Choroid plexus epithelial cell (primary cell): ENCODE measurements at regions not wholly inside any gene's neighbourhood (a gene's known extent, or its start where the extent isn't known, plus 50 kb on each side); places are given as distances from the start of the nearest gene placed in this dataset.

Experiments used
- DNase-seq: peaks from one replicate; pipeline ENCODE4 v3.0.0-alpha.2; 2010; ENCODE audit warnings: low read depth
- H3K4me3 ChIP-seq: 2 replicates; pipeline ENCODE4 v1.5.1; 2011; ENCODE audit warnings: low read depth, mild to moderate bottlenecking, control low read depth, low read length, moderate library complexity
- TF ChIP-seq, protein P1 (sequence below): conservative IDR thresholded peaks from 2 replicates; pipeline ENCODE4 v1.5.1; 2011; ENCODE audit warnings: low read depth, mild to moderate bottlenecking, control low read depth, inconsistent platforms, low read length, moderate library complexity

DNA sequence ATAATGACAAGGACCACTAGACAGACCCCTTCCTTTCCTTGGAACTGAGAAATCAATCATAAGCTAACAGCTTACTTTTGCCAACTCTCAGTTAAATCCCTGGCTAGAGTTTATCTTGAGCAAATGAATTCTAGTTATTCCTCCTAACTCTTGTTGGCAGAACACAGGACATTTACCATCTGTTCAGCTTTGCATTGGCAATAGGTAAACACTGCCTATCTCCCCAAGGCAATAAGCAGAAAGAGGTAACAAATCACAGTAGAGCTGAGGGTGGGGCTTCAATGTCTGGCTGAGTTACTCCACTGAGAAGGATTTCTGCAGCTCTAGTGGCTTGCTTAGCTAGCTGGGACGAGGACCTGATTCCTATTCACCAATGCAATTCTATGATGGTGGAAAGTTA is 503.3 kb upstream of the GRIA1 start:
- no peak overlapping the region for H3K4me3 ChIP-seq
- TF ChIP-seq, protein P1, sequence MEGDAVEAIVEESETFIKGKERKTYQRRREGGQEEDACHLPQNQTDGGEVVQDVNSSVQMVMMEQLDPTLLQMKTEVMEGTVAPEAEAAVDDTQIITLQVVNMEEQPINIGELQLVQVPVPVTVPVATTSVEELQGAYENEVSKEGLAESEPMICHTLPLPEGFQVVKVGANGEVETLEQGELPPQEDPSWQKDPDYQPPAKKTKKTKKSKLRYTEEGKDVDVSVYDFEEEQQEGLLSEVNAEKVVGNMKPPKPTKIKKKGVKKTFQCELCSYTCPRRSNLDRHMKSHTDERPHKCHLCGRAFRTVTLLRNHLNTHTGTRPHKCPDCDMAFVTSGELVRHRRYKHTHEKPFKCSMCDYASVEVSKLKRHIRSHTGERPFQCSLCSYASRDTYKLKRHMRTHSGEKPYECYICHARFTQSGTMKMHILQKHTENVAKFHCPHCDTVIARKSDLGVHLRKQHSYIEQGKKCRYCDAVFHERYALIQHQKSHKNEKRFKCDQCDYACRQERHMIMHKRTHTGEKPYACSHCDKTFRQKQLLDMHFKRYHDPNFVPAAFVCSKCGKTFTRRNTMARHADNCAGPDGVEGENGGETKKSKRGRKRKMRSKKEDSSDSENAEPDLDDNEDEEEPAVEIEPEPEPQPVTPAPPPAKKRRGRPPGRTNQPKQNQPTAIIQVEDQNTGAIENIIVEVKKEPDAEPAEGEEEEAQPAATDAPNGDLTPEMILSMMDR = no peak
- DNase-seq = no peak

DNA sequence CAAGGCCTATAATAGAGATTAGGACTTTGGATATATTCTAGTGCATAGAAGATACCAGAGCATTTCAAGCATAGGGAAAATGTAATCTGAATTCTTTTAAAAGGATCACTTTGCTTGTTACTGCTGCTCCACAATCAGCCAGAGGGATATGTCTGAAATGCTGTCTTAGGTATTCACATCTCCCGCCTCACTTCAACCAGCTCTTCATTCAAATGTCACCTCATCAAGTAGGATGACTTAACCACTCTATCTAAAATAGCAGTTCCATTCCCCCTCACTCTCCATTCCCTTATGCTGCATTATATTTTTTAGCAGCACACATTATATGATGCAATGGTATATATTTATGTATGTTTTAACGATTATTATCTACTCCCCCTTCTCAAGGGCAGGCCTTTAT is 500.3 kb upstream of the GRIA1 start:
- TF ChIP-seq, protein P1 = no peak
- DNase-seq = no peak
- no peak overlapping the region for H3K4me3 ChIP-seq

DNA sequence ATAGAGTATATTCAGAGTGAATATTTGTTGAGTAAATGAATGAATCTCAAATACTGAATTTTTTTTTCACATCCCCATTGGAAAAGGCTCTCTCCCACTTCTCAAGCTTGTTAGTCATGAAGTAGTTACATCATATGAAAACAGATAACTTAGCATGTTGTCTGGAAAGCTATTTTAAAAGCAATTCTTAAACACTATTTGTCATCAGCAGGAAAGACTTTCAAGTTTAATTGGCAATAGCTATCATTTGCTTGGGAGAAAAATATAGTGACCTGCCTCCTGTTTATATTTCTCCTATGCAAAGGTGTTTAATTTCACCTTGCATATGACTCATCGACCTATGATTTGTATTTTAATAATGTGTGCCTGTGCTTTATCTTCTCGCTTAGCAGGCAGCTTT is 499.8 kb upstream of the GRIA1 start:
- H3K4me3 ChIP-seq = no peak overlapping the region
- TF ChIP-seq, protein P1 = no peak
- DNase-seq = no peak

DNA sequence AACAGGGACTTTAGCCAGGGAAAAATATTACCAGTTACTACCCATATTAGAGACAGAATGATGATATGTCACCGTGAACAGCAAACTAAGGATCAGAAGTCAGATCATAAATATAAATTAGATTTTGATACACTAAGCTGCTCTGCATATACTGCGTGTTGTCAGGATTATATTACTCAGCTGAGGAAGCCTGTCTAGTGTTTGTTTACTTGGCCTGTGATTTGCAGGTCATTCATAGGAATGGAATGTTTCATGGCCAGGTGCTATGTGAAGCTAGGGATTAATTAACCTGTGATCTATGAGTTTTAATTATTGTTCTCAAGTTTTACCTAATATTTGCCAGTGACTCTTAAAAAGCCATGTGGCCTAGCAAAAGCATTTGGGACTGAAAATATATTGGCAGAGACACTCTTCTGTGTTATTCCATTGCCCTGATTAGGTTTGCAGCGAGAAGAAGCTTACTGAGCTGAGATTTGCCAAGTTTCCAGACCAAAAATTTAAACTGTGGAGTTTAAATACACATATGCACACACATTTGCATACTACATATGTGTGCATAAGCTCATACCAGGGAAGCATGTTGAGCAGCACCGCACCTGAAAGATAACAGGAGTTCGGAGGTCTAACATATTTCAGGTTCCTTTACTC is 496.3 kb upstream of the GRIA1 start:
- DNase-seq = no peak
- TF ChIP-seq, protein P1 = no peak
- no peak overlapping the region for H3K4me3 ChIP-seq

DNA sequence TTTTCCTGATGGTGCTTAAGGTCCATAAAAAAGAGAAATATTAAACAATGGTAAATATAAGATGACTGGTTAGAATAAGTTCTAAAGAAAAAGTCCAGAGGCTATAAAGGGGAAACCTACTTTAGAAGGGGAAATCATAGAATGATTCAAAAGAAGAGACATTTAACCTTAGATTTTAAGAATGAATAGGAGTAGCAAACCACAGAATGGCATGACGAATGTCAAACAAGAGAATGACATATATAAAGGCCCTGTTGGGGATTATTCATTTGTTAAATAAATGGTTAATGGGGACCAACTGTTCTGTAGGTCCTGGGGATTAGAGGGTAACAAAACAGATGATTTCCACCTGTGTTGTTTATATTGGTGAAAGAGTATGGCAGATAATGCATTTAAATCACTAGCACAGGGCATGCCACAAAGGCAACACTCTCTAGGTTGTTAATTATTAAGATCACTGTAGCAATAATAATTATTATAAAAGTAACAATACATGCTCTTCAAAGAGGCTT is 495.2 kb upstream of the GRIA1 start:
- H3K4me3 ChIP-seq = no peak overlapping the region
- DNase-seq = no peak
- TF ChIP-seq, protein P1 = no peak

DNA sequence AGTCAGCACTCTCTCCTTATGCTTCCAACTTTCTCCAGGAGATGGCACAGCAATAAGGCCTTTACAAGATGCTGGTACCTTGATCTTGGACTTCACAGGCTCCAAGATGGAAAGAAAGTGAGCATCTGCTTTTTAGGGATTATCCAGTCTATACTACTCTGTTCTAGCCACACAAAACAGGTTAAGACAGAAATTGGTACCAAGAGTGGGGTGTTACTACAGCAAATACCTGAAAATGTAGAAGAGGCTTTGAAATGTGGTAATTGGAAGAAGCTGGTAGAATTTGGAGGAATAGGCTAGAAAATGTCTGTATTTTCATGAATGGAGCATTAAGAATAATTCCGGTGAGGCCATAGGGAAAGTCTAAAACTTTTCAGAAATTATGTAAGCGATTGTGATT is 484.8 kb upstream of the GRIA1 start:
- DNase-seq = no peak

More for the DNA sequence above, 484.8 kb upstream of the GRIA1 start:
- TF ChIP-seq, protein P1 = no peak
- H3K4me3 ChIP-seq = no peak overlapping the region
